Loucy (cell line): ENCODE measurements at regions not wholly inside any gene's neighbourhood (a gene's known extent, or its start where the extent isn't known, plus 50 kb on each side); places are given as distances from the start of the nearest gene placed in this dataset.

ENCODE experiments used
- H2AFZ ChIP-seq: fragments of 200-600 bp; sonication (generic); 2 replicates; pipeline ENCODE4 v1.6.0; 2016; ENCODE audit warnings: antibody characterized with exemption, mild to moderate bottlenecking, low read length, moderate library complexity
- H3F3A ChIP-seq: fragments of 200-600 bp; 2 replicates; pipeline ENCODE4 v1.6.0; 2016; ENCODE audit warnings: antibody characterized with exemption, low read depth, mild to moderate bottlenecking
- H3K27me3 ChIP-seq: fragments of 200-600 bp; sonication (generic); 2 replicates; pipeline ENCODE4 v1.6.1; 2014; ENCODE audit warnings: low read length, mild to moderate bottlenecking; ENCODE audit not compliant: insufficient read depth, poor library complexity, severe bottlenecking
- H3K36me3 ChIP-seq: fragments of 200-600 bp; sonication (generic); 2 replicates; pipeline ENCODE4 v1.6.1; 2016; ENCODE audit warnings: low read length; ENCODE audit not compliant: insufficient read depth
- H3K4me1 ChIP-seq: fragments of 200-600 bp; sonication (generic); 2 replicates; pipeline ENCODE4 v1.5.1; 2014; ENCODE audit warnings: low read length, mild to moderate bottlenecking; ENCODE audit not compliant: insufficient read depth, poor library complexity, severe bottlenecking
- H3K4me2 ChIP-seq: fragments of 200-600 bp; sonication (generic); 2 replicates; pipeline ENCODE4 v1.6.0; 2014; ENCODE audit warnings: antibody characterized with exemption, low read length, low read depth, mild to moderate bottlenecking; ENCODE audit not compliant: poor library complexity, severe bottlenecking
- H3K4me3 ChIP-seq: fragments of 200-600 bp; sonication (generic); 2 replicates; pipeline ENCODE4 v1.5.1; 2014; ENCODE audit warnings: low read length, mild to moderate bottlenecking, mixed read lengths; ENCODE audit not compliant: poor library complexity, severe bottlenecking
- H3K79me2 ChIP-seq: fragments of 200-600 bp; sonication (generic); 2 replicates; pipeline ENCODE4 v1.6.1; 2014; ENCODE audit warnings: low read length; ENCODE audit not compliant: insufficient read depth
- H3K9ac ChIP-seq: fragments of 200-600 bp; sonication (generic); 2 replicates; pipeline ENCODE4 v1.6.0; 2014; ENCODE audit warnings: mild to moderate bottlenecking, low read depth, low read length, moderate library complexity; ENCODE audit not compliant: poor library complexity, severe bottlenecking
- H3K9me2 ChIP-seq: fragments of 200-600 bp; sonication (generic); replicated peaks from 2 replicates; pipeline ENCODE4 v1.6.1; 2016; ENCODE audit warnings: low read depth, low read length, mixed read lengths
- H3K9me3 ChIP-seq: fragments of 200-600 bp; sonication (generic); 2 replicates; pipeline ENCODE4 v1.6.1; 2014; ENCODE audit warnings: mild to moderate bottlenecking, antibody characterized with exemption, low read length, low read depth; ENCODE audit not compliant: insufficient read depth
- H4K20me1 ChIP-seq: fragments of 200-600 bp; sonication (generic); 2 replicates; pipeline ENCODE4 v1.6.0; 2014; ENCODE audit warnings: antibody characterized with exemption, low read length, mild to moderate bottlenecking; ENCODE audit not compliant: insufficient read depth, poor library complexity, severe bottlenecking
- EZH2phosphoT487 ChIP-seq: fragments of 200-600 bp; IDR thresholded peaks from 2 replicates; pipeline ENCODE4 v1.6.1; 2018; ENCODE audit warnings: antibody characterized with exemption, mild to moderate bottlenecking, moderate library complexity, borderline replicate concordance
- TF ChIP-seq, protein P1 (sequence below): fragments of 200-600 bp; sonication (generic); conservative IDR thresholded peaks from 2 replicates; pipeline ENCODE4 v1.5.1; 2014; ENCODE audit warnings: mild to moderate bottlenecking, antibody characterized with exemption, low read length

- TF ChIP-seq, protein P1, sequence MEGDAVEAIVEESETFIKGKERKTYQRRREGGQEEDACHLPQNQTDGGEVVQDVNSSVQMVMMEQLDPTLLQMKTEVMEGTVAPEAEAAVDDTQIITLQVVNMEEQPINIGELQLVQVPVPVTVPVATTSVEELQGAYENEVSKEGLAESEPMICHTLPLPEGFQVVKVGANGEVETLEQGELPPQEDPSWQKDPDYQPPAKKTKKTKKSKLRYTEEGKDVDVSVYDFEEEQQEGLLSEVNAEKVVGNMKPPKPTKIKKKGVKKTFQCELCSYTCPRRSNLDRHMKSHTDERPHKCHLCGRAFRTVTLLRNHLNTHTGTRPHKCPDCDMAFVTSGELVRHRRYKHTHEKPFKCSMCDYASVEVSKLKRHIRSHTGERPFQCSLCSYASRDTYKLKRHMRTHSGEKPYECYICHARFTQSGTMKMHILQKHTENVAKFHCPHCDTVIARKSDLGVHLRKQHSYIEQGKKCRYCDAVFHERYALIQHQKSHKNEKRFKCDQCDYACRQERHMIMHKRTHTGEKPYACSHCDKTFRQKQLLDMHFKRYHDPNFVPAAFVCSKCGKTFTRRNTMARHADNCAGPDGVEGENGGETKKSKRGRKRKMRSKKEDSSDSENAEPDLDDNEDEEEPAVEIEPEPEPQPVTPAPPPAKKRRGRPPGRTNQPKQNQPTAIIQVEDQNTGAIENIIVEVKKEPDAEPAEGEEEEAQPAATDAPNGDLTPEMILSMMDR = no peak
- no peak for TF ChIP-seq EZH2phosphoT487
- H2AFZ ChIP-seq = 0 out of 2 replicates have a peak overlapping the region, but pooled peaks have one; percentile 4
- H3K9ac ChIP-seq = no peak overlapping the region
- no peaks in the 10 kb centered on the region for H3K9me2 ChIP-seq
- H3K4me3 ChIP-seq = no peak overlapping the region
- no peaks in the 10 kb centered on the region for H3K36me3 ChIP-seq
- H3K4me2 ChIP-seq = no peak overlapping the region
- no peaks in the 10 kb centered on the region for H3F3A ChIP-seq
- peaks cover 51% of the 10 kb centered on the region for H3K4me1 ChIP-seq
- no peaks in the 10 kb centered on the region for H3K27me3 ChIP-seq
- H3K9me3 ChIP-seq = no peaks in the 10 kb centered on the region
- no peaks in the 10 kb centered on the region for H4K20me1 ChIP-seq
- no peaks in the 10 kb centered on the region for H3K79me2 ChIP-seq
These were observed 110.9 kb upstream of the TPM1 start for GRCh38 chr15:62931650-62932049.

- no peaks in the 10 kb centered on the region for H3K9me3 ChIP-seq
- no peaks in the 10 kb centered on the region for H3K9me2 ChIP-seq
- no peak overlapping the region for H3K4me2 ChIP-seq
- no peaks in the 10 kb centered on the region for H4K20me1 ChIP-seq
- H3K4me3 ChIP-seq = no peak overlapping the region
- no peaks in the 10 kb centered on the region for H3K36me3 ChIP-seq
- no peaks in the 10 kb centered on the region for H3F3A ChIP-seq
- H3K79me2 ChIP-seq = no peaks in the 10 kb centered on the region
- TF ChIP-seq, protein P1 = no peak
- no peak for TF ChIP-seq EZH2phosphoT487
- H3K4me1 ChIP-seq = peaks cover 51% of the 10 kb centered on the region
- no peak overlapping the region for H3K9ac ChIP-seq
- no peaks in the 10 kb centered on the region for H3K27me3 ChIP-seq
- H2AFZ ChIP-seq = no peak overlapping the region
These were observed 110.1 kb upstream of the TPM1 start for GRCh38 chr15:62932436-62932835.

DNA sequence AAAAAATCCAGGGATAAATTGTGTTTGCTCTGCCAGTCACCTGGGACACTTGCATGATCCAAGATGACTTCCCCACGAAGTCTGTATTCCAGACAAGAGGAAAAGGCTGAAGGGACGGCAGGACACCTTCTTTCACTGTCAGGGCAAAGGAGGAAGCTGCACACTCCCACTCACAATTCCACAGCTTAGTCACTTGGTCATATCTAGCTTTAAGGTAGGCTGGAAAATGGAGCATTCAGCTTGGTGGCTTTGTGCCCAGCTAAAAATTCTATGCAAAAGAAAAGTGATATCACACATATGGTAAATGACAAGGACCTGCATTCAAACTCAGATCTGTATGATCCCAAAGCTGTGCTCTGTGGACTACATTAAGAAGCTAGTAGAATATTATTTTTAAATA, 109.2 kb upstream of the TPM1 start:
- TF ChIP-seq EZH2phosphoT487 = no peak
- TF ChIP-seq, protein P1 = no peak

More for the DNA sequence above, 109.2 kb upstream of the TPM1 start:
- no peaks in the 10 kb centered on the region for H4K20me1 ChIP-seq
- no peak overlapping the region for H2AFZ ChIP-seq
- no peaks in the 10 kb centered on the region for H3K27me3 ChIP-seq
- no peaks in the 10 kb centered on the region for H3K9me3 ChIP-seq
- H3K4me3 ChIP-seq = no peak overlapping the region
- H3K36me3 ChIP-seq = no peaks in the 10 kb centered on the region
- peaks cover 51% of the 10 kb centered on the region for H3K4me1 ChIP-seq
- H3K9ac ChIP-seq = no peak overlapping the region
- H3K9me2 ChIP-seq = no peaks in the 10 kb centered on the region
- H3F3A ChIP-seq = no peaks in the 10 kb centered on the region
- no peak overlapping the region for H3K4me2 ChIP-seq
- H3K79me2 ChIP-seq = no peaks in the 10 kb centered on the region
